ENCODE measurements at regions not wholly inside any gene's neighbourhood (a gene's known extent, or its start where the extent isn't known, plus 50 kb on each side); places are given as distances from the start of the nearest gene placed in this dataset.
A peak's percentile ranks its signal among the peaks of the same experiment; 100 is the strongest.
"Not testable (repeated sequence)": the region's sequence is repeated elsewhere in the genome, so short reads cannot be mapped to it uniquely, and the experiment has no call there.

DNA sequence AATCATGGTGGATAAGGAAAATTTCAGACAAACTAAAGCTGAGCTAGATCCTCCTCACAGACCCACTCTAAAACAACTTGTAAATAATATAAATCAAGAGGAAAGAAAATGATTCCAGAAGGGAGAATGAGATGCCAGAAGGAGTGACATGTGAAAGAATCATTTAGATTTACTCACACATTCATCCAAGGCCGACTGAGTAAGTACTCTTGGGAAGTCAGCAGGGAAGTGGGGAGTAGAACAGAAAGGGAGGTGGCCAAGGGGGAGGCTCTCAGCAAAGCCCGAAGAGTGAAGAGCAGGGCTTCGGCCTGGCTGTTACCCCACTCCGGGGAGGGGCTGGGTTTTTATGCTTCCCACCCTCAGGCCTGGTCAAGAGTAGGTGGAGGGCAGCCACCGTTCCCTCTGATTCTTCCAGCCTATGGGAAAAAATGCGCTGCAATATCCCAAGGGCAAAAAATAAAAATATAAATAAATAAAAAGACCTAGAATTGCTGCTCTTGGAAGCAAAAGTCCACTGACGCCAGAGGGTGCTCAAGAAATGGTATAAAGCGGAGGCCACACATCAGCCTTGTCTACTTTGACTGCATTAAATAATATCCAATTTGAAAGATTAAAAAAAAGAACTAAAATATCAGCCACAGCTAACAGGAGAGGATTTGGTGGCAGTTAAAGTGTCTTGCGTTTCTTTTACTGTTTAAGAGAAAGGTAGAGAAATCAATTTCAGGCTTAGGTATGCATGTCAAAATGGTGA is 110.2 kb upstream of the COL5A1 start:
- DNase-seq: peak; percentile 22

DNA sequence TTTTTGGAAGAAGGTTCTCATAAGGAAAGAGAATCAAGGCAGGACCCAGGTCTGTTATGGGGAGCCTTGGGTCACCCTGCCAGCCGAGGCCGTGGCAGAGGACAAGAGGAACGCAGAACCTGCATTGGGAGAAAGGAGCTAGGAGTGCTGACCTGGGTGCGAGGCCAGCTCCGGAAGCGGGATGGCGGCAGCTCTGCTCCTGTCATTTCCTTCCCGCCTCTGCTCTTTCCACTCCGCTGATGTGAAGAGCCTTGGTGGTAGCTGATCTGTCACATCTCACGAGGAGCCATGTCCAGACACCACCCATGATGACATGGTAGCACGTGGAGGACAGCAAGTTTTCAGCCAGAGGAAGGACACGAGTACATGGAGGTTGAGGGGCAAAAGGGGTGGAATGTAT is 109.5 kb upstream of the COL5A1 start:
- peak; percentile 25 for DNase-seq

GRCh38 chr9:134532661-134533060 is 108.9 kb upstream of the COL5A1 start:
- not testable (repeated sequence) for DNase-seq

DNA sequence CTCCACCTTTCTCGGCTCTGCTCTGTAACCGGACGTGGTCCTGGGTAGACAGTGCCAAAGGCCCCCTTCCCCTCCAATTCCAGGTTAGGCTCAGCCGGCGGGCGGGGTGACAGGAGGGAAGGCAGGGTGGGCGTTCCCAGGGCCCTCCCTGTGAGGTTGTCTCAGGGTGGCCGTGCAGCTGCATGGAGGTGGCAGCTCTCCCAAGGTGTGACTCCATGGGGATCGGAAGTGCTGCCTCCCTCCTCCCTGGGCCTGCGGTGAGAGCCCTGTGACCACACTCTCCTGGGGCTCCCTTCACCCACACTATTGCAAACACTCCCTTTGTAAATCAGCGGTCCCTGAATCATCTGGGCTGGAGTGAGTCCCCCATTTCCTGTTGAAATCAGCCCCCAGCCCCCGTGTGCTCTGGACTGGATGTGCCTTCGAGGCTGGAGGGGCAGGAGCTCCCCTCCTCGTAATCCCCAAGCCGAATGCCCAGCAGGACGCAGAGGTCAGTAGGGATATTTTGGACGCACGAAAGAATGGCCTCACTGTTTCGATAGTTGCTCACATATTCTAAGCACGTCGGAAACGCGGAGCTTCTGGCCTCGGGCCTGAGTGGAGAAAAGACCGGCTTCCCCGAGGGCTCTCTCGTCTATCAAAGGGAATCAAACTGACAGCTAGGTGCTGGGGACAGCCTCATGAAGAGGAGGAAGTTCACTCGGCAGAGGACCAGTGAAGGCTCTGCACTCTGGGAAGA is 107.6 kb upstream of the COL5A1 start:
- DNase-seq: peak; percentile 35

DNA sequence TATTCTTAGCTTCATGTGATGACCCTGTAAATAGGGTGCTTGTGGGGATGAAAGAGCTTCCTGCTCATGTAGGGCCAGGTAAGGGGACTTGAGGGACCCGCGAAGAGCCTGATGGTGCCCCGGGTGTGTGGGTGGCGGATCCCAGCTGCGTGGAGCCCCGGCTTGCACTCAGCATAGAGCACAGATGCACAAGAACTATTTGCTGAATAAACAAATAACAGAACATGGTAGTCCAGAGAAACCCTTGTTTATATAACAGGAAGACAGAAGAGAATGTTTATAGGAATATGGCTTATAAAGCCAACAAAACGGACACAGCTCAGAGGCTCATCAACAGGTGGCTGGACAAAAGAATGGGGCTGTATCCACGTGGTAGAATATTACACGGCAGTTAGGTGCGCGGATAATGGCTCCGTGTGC is 106.9 kb upstream of the COL5A1 start:
- no peak for DNase-seq

DNA sequence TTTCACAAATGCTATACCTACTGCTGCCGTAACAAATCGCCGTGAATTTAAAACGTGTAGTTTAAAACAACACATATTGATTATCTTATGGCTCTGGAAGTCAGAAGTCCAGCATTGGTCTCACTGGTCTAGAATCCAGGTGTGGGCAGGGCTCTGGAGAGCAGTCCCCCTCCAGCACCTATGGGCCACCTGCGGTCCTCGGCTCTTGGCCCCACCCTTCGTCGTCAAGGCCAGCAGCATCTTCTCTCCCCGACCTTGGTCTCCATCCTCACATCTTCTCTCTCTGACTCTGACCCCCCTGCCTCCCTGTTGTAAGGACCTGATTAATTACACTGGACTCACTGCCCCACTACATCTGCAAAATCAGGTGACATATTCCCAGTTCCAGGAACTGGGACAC is 106.4 kb upstream of the COL5A1 start:
- DNase-seq: no peak

DNA sequence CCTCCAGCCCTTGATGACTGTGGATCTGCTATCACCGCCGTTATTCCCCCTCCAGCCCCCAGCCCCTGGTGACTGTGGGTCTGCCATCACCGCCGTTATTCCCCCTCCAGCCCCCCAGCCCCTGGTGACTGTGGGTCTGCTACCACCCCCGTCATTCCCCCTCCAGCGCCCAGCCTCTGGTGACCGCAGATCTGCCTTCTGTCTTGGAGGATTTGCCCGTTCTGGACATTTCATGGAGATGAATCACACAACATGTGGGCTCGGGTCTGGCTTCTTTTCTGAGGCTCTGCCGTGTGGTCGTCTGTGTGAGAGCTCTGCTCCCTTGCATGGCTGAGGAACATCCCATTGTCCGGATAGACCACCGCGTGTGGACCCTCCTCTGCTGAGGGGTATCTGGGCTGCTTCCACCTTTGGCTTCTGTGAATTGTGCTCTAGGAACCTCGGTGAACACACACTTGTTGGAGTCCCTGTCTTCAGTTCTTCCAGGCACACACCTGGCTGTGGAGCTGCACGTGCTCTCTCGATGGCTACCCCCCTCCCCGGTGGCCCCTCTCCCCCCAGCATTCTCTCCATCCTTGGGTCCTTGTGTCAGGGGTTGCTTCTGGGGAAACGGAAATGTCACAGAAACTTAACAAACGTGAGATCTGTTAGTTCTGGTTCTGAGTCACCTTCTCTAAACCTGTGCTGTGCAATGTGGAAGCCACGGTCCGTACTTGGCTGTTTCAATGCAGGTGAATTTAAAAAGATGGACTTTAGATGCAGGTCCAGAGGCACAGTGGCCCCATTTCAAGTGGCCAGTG is 105.3 kb upstream of the COL5A1 start:
- DNase-seq: peak; percentile 93

DNA sequence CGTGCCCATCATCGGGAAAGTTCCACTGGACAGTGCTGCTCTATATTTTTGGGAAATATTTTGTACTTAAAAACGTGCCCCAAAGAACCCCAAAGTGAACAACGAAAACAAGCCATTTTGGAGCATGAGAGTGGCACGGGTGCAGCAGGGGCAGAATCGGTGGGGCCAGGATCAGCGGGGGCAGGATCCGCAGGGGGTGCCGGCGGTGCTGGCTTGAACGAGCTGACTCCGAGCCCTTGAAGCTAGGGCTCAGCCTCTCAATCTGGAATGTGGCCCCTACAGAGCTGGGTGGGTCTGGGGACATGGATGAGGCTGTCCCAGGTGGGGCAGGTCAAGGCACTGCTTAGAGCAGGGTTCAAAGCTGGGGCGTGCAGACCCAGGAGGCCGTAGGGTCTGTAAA is 104.7 kb upstream of the COL5A1 start:
- no peak for DNase-seq

DNA sequence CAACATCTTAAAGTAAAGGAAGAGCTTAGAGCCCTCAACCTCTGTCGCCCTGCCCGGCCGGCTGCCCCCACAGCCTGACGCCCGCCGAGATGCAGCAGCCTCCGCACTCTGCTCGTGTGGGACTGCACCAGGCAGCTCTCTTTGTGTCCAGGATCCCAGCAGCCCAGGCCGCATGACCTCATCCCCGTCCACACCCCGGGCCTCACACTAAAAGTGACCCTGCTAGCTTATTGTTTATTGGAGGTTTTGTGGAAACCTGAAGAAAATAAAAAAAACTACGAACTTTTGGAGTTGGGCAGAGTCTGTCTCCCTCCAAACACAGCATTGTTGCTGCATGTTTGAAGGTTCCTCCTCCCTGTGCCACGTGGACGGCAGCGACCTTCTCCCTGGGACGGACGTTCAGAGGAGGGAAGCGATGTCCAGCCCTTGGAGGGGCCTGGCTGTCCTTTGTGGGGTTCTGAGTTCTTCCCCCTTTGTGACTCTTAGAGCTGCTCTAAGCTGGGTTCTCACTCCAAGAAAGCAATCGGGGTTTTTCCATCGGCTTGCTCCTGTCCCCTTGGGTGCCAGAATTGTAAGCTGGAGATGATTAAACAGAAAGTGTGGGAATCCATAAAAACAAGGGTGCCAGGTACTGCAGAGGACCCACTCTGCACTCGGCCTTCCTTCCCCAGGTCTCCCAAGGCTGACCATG is 103.5 kb upstream of the COL5A1 start:
- DNase-seq: no peak

GRCh38 chr9:134538856-134539566 is 102.6 kb upstream of the COL5A1 start:
- DNase-seq: no peak

GRCh38 chr9:134539586-134540194 is 101.9 kb upstream of the COL5A1 start:
- no peak for DNase-seq

DNA sequence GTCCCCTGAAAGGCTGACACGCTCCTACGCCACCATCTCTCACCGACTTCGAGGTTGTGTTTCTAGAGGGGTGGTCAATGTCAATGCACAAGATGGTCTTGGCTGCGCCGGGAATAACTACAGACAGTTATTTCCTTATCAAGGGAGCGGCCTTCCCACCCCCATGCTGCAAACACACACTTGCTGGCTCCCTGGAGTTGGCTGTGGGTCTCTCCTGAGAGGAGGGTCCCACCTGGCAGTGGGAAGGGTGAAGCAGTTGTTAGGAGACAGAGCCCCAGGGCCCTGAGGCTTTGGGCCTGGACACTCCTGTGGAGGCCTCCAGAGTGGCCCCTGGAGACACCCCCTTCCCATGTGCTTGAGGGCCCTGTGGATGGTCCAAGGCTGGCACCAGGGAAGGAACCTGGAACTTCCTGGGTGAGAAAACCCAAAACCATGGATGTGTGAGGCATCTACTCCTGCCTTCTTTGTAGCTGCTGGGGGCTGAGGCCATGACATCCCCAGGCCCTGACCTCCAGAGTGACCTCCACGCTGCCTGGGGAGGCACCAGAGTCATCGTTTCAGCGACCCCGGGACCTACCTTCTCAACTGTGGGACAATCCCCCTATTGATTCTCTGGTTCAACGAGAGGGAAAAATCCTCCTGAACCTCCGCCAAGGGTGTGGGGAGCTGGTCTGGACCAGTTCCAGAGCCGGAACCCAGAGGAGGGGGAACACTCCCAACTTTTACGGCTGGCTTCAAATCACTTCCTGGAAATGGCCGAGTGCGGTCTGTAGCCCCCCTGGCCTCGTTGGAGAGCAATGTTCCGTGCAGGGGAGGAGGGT is 101.1 kb upstream of the COL5A1 start:
- no peak for DNase-seq

- no peak for DNase-seq
Measured at GRCh38 chr9:134541097-134541747, 100.4 kb upstream of the COL5A1 start.

GRCh38 chr9:134544388-134545214 is 97.0 kb upstream of the COL5A1 start:
- peak; percentile 98 for DNase-seq

DNA sequence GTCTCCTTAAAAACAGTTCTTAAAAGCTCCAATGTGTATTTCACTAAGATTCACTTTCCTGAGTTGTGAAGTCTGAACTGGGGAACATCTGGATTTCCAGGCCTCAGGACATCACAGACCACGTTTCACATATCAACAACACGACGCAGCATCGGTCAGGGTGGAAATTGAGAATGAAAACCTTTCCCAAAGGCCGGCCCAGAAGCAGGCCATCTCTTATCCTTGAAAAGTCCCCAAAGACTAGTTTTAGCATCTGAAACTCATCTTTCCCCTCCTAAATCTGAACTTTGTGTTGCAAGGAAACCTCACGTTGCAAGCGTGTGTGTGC is 96.4 kb upstream of the COL5A1 start:
- DNase-seq: no peak

- no peak for DNase-seq
Measured at GRCh38 chr9:134545543-134546245, 95.9 kb upstream of the COL5A1 start.

DNA sequence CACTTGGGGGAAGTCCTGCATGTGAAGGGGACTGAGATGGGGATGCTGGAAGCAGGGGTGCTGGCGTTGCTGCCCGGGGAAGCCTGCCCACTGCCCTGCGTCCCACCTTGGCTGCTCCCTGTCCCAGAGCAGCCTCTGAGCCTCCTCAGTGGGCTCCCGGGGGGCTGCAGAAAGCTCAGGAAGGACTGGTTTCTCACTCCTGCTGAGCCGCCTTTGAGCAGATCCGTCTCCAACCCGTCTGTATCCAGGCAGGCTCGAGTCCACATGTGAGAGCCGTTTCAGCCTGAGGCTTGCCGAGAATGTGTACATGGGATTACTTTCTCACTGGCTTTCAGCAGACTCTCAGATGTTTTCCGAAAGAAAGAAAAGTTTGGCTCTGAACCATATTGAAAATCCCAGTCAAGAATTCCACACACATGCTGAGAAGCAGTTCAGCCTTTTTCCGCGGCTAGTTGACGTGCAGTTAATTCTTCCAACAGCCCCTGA is 95.3 kb upstream of the COL5A1 start:
- DNase-seq: no peak

DNA sequence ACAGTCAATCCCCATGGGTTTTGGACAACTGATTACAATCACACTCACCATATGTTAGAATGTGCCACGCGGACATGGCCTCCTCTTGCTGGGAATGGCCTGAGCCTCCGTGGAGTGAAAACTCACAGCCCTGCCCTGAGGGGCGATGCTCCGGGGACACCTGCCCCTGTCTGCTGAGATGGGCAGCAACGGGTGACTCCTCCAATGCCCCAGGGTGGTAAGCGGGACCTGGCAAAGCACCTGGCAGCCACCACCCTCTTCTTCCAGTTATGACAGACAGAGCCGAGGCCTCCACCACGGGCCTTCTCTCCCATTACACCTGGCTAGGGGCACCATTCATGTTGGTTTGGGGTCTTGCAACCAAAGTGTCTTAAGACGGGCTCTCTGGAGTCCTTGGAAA is 94.9 kb upstream of the COL5A1 start:
- DNase-seq: no peak
